ENCODE measurements at regions not wholly inside any gene's neighbourhood (a gene's known extent, or its start where the extent isn't known, plus 50 kb on each side); places are given as distances from the start of the nearest gene placed in this dataset.
A peak's percentile ranks its signal among the peaks of the same experiment; 100 is the strongest.

DNA sequence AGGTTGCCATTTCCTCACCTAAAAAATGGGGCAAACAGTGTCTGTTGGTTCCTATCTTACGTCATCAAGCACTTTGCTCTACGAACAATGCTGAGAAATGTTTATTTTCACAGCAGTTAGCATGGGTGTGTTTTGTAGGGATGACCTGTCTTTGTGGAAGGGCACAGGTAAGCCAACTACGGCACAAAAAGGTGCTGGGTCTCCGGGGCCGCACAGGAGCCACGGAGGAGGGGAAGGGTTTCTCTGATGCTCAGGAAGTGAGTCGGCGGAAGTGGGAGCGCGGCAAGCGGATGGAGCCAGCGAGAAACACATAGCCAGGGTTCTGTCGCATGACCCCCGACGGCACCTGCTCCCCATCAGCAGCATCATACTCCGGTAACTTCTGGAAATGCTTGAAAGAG is 65.6 kb upstream of the TCL1B start (continued):
- TF ChIP-seq, protein P1, sequence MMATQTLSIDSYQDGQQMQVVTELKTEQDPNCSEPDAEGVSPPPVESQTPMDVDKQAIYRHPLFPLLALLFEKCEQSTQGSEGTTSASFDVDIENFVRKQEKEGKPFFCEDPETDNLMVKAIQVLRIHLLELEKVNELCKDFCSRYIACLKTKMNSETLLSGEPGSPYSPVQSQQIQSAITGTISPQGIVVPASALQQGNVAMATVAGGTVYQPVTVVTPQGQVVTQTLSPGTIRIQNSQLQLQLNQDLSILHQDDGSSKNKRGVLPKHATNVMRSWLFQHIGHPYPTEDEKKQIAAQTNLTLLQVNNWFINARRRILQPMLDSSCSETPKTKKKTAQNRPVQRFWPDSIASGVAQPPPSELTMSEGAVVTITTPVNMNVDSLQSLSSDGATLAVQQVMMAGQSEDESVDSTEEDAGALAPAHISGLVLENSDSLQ (IDR thresholded peaks at IDR 0.05), result 0 out of 2 replicates have a peak, but pooled peaks have one; percentile 17
- TF ChIP-seq RFX5 (IDR thresholded peaks at IDR 0.05; ENCODE audit: low read depth, low read length) (no peak), DPF2 (IDR thresholded peaks at IDR 0.05) (no peak), ZNF133 (CRISPR knock-in tag; IDR thresholded peaks at IDR 0.05) (no peak), ZNF263 (CRISPR knock-in tag; IDR thresholded peaks at IDR 0.05; ENCODE audit: borderline replicate concordance) (no peak), ZNF785 (CRISPR knock-in tag; IDR thresholded peaks at IDR 0.05) (no peak), ZNF778 (CRISPR knock-in tag; IDR thresholded peaks at IDR 0.05) (no peak), TAL1 (IDR thresholded peaks at IDR 0.05) (no peak), NFE2L1 (tag; IDR thresholded peaks at IDR 0.05; ENCODE audit: borderline replicate concordance, low read depth) (no peak), ZNF121 (CRISPR knock-in tag; conservative IDR thresholded peaks at IDR 0.05) (no peak), L3MBTL2 (IDR thresholded peaks at IDR 0.05) (peak; percentile 71), TEAD2 (tag; IDR thresholded peaks at IDR 0.05) (no peak), ARID1B (IDR thresholded peaks at IDR 0.05) (no peak), CREB1 (IDR thresholded peaks at IDR 0.05) (no peak), CREB1 (CRISPR knock-in tag; IDR thresholded peaks at IDR 0.05) (no peak), SNIP1 (IDR thresholded peaks at IDR 0.05; ENCODE audit: low read depth) (no peak), ZNF586 (CRISPR knock-in tag; conservative IDR thresholded peaks at IDR 0.05) (no peak)
- TF ChIP-seq, protein P2, sequence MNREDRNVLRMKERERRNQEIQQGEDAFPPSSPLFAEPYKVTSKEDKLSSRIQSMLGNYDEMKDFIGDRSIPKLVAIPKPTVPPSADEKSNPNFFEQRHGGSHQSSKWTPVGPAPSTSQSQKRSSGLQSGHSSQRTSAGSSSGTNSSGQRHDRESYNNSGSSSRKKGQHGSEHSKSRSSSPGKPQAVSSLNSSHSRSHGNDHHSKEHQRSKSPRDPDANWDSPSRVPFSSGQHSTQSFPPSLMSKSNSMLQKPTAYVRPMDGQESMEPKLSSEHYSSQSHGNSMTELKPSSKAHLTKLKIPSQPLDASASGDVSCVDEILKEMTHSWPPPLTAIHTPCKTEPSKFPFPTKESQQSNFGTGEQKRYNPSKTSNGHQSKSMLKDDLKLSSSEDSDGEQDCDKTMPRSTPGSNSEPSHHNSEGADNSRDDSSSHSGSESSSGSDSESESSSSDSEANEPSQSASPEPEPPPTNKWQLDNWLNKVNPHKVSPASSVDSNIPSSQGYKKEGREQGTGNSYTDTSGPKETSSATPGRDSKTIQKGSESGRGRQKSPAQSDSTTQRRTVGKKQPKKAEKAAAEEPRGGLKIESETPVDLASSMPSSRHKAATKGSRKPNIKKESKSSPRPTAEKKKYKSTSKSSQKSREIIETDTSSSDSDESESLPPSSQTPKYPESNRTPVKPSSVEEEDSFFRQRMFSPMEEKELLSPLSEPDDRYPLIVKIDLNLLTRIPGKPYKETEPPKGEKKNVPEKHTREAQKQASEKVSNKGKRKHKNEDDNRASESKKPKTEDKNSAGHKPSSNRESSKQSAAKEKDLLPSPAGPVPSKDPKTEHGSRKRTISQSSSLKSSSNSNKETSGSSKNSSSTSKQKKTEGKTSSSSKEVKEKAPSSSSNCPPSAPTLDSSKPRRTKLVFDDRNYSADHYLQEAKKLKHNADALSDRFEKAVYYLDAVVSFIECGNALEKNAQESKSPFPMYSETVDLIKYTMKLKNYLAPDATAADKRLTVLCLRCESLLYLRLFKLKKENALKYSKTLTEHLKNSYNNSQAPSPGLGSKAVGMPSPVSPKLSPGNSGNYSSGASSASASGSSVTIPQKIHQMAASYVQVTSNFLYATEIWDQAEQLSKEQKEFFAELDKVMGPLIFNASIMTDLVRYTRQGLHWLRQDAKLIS (CRISPR knock-in tag; IDR thresholded peaks at IDR 0.05), result no peak
- TF ChIP-seq, protein P3, sequence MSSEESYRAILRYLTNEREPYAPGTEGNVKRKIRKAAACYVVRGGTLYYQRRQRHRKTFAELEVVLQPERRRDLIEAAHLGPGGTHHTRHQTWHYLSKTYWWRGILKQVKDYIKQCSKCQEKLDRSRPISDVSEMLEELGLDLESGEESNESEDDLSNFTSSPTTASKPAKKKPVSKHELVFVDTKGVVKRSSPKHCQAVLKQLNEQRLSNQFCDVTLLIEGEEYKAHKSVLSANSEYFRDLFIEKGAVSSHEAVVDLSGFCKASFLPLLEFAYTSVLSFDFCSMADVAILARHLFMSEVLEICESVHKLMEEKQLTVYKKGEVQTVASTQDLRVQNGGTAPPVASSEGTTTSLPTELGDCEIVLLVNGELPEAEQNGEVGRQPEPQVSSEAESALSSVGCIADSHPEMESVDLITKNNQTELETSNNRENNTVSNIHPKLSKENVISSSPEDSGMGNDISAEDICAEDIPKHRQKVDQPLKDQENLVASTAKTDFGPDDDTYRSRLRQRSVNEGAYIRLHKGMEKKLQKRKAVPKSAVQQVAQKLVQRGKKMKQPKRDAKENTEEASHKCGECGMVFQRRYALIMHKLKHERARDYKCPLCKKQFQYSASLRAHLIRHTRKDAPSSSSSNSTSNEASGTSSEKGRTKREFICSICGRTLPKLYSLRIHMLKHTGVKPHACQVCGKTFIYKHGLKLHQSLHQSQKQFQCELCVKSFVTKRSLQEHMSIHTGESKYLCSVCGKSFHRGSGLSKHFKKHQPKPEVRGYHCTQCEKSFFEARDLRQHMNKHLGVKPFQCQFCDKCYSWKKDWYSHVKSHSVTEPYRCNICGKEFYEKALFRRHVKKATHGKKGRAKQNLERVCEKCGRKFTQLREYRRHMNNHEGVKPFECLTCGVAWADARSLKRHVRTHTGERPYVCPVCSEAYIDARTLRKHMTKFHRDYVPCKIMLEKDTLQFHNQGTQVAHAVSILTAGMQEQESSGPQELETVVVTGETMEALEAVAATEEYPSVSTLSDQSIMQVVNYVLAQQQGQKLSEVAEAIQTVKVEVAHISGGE (CRISPR knock-in tag; IDR thresholded peaks at IDR 0.05), result peak in 2 of 3 experiments; percentile 91 to 98; a peak in 4 of 6 replicates
- TF ChIP-seq, protein P4, sequence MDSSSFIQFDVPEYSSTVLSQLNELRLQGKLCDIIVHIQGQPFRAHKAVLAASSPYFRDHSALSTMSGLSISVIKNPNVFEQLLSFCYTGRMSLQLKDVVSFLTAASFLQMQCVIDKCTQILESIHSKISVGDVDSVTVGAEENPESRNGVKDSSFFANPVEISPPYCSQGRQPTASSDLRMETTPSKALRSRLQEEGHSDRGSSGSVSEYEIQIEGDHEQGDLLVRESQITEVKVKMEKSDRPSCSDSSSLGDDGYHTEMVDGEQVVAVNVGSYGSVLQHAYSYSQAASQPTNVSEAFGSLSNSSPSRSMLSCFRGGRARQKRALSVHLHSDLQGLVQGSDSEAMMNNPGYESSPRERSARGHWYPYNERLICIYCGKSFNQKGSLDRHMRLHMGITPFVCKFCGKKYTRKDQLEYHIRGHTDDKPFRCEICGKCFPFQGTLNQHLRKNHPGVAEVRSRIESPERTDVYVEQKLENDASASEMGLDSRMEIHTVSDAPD (CRISPR knock-in tag; IDR thresholded peaks at IDR 0.05), result no peak

Measured in K562 (cell line).